ENCODE measurements at regions not wholly inside any gene's neighbourhood (a gene's known extent, or its start where the extent isn't known, plus 50 kb on each side); places are given as distances from the start of the nearest gene placed in this dataset.

DNA sequence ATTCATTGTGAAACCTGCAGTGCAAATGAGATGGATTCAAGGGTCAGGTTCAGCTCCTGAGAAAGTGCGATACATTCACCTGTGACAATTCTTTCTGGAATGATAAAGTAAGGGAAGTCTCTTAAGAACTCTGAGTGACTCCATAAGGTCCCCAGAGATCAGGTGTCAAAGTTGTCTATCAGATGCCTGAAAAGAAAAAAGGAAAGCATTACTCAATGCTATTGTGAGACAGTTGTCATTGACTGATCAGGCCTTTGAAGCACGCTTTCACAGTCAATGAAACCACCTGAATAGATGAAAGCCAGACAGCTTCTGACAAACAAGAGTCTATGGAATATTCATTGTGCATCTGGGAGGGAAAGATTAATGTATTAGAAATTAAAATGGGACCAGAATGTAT is 252.7 kb upstream of the GALNT5 start:
- TF ChIP-seq CEBPB (IDR thresholded peaks at IDR 0.05) (no peak), TCF12 (IDR thresholded peaks at IDR 0.05; ENCODE audit: low read depth) (no peak), TAF1 (IDR thresholded peaks at IDR 0.05; ENCODE audit: low read depth) (no peak), EP300 (IDR thresholded peaks at IDR 0.05; ENCODE audit: borderline replicate concordance) (no peak), CREB1 (IDR thresholded peaks at IDR 0.05; ENCODE audit: low read depth) (no peak), EGR1 (IDR thresholded peaks at IDR 0.05) (no peak), YY1 (IDR thresholded peaks at IDR 0.05; ENCODE audit: low read depth) (no peak), RAD21 (IDR thresholded peaks at IDR 0.05; ENCODE audit: low read depth) (no peak)
- TF ChIP-seq, protein P1, sequence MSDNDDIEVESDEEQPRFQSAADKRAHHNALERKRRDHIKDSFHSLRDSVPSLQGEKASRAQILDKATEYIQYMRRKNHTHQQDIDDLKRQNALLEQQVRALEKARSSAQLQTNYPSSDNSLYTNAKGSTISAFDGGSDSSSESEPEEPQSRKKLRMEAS (IDR thresholded peaks at IDR 0.05), result no peak
- TF ChIP-seq, protein P2, sequence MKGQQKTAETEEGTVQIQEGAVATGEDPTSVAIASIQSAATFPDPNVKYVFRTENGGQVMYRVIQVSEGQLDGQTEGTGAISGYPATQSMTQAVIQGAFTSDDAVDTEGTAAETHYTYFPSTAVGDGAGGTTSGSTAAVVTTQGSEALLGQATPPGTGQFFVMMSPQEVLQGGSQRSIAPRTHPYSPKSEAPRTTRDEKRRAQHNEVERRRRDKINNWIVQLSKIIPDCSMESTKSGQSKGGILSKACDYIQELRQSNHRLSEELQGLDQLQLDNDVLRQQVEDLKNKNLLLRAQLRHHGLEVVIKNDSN (IDR thresholded peaks at IDR 0.05), result no peak
- TF ChIP-seq, protein P3, sequence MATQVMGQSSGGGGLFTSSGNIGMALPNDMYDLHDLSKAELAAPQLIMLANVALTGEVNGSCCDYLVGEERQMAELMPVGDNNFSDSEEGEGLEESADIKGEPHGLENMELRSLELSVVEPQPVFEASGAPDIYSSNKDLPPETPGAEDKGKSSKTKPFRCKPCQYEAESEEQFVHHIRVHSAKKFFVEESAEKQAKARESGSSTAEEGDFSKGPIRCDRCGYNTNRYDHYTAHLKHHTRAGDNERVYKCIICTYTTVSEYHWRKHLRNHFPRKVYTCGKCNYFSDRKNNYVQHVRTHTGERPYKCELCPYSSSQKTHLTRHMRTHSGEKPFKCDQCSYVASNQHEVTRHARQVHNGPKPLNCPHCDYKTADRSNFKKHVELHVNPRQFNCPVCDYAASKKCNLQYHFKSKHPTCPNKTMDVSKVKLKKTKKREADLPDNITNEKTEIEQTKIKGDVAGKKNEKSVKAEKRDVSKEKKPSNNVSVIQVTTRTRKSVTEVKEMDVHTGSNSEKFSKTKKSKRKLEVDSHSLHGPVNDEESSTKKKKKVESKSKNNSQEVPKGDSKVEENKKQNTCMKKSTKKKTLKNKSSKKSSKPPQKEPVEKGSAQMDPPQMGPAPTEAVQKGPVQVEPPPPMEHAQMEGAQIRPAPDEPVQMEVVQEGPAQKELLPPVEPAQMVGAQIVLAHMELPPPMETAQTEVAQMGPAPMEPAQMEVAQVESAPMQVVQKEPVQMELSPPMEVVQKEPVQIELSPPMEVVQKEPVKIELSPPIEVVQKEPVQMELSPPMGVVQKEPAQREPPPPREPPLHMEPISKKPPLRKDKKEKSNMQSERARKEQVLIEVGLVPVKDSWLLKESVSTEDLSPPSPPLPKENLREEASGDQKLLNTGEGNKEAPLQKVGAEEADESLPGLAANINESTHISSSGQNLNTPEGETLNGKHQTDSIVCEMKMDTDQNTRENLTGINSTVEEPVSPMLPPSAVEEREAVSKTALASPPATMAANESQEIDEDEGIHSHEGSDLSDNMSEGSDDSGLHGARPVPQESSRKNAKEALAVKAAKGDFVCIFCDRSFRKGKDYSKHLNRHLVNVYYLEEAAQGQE (IDR thresholded peaks at IDR 0.05; ENCODE audit: low read depth), result no peak
